HepG2 (cell line): ENCODE measurements at regions not wholly inside any gene's neighbourhood (a gene's known extent, or its start where the extent isn't known, plus 50 kb on each side); places are given as distances from the start of the nearest gene placed in this dataset.

Source experiments
- ATAC-seq: fragments of 200-7000 bp; cut with Tn5 transposase; 3 replicates; pipeline ENCODE4 v1.9.1; 2020; ENCODE audit warnings: mild to moderate bottlenecking, moderate library complexity
- BruUV-seq: library from RNA; stranded (reverse); fragments of 400-500 nt; replicated peaks from 2 replicates; lab custom pipeline; 2021; lab: Mats Ljungman, UMichigan
- CTCF ChIA-PET: fragments of 300-600 bp; formaldehyde crosslinking; extraction: SDS; loops from one replicate; lab custom pipeline; 2021; ENCODE audit warnings: low total read pairs, inconsistent platforms, low intra/inter-chr PET ratio; lab: Yijun Ruan, JAX
- POLR2A ChIA-PET: fragments of 350-600 bp; sonication (Branson Sonifier 250); formaldehyde crosslinking; loops from one replicate; lab custom pipeline; 2020; ENCODE audit warnings: antibody characterized with exemption, inconsistent platforms; lab: Yijun Ruan, JAX
- DNase-seq: peaks from one replicate; pipeline ENCODE4 v3.0.0-alpha.2; 2015; ENCODE audit warnings: low spot score
- FAIRE-seq: peaks from 3 replicates; lab custom pipeline; 2011; peaks lifted over from hg19 to GRCh38; lab: Jason Lieb, UNC
- H2AFZ ChIP-seq: one replicate; pipeline ENCODE4 v1.6.1; 2011; ENCODE audit warnings: low read length, inconsistent platforms
- H3K27ac ChIP-seq: fragments of 300-600 bp; 3 replicates; pipeline ENCODE4 v1.8.0; 2011; ENCODE audit warnings: mixed run types, mild to moderate bottlenecking, mixed read lengths, low read length, inconsistent platforms; ENCODE audit not compliant: insufficient read depth; ENCODE audit errors: extremely low read length
- H3K27me3 ChIP-seq, 2 experiments: fragments of 200-600 bp in 1 of 2; 2 replicates in 1 of 2; 3 replicates in 1 of 2; pipeline versions ENCODE4 v1.6.0 to v1.8.0; 2011; ENCODE audit warnings: low read length in 2 of 2, mild to moderate bottlenecking in 2 of 2, moderate library complexity in 2 of 2, inconsistent platforms in 1 of 2; ENCODE audit not compliant: insufficient read depth in 2 of 2, control insufficient read depth in 1 of 2
- H3K36me3 ChIP-seq, 2 experiments: fragments of 200-600 bp in 1 of 2; replicated peaks in 1 of 2; 2 replicates in 1 of 2; 3 replicates in 1 of 2; pipeline versions ENCODE4 v1.5.1 to v1.8.0; 2011; ENCODE audit warnings: low read length in 2 of 2, inconsistent platforms in 1 of 2; ENCODE audit not compliant: insufficient read depth in 2 of 2, control insufficient read depth in 1 of 2
- H3K4me1 ChIP-seq: 2 replicates; pipeline ENCODE4 v1.5.1; 2012; ENCODE audit warnings: low read length, inconsistent platforms; ENCODE audit not compliant: insufficient read depth
- H3K4me2 ChIP-seq: 2 replicates; pipeline ENCODE4 v1.6.0; 2011; ENCODE audit warnings: low read depth, low read length, inconsistent platforms
- H3K4me3 ChIP-seq, 3 experiments: fragments of 200-600 bp in 1 of 3; sonication (generic), shearing (Covaris generic) in 1 of 3; replicated peaks in 1 of 3; 2 replicates each; pipeline ENCODE4 v1.5.1; 2011 to 2016; ENCODE audit warnings: low read length in 3 of 3, inconsistent platforms in 2 of 3, low read depth in 2 of 3, mild to moderate bottlenecking in 2 of 3, control low read depth in 1 of 3, mixed read lengths in 1 of 3; ENCODE audit not compliant: insufficient read depth in 1 of 3
- H3K79me2 ChIP-seq: one replicate; pipeline ENCODE4 v1.6.1; 2011; ENCODE audit warnings: low read length, inconsistent platforms; ENCODE audit not compliant: insufficient read depth
- H3K9ac ChIP-seq: 2 replicates; pipeline ENCODE4 v1.6.0; 2011; ENCODE audit warnings: mild to moderate bottlenecking, low read depth, low read length, inconsistent platforms; ENCODE audit not compliant: insufficient read depth
- H3K9me3 ChIP-seq: 2 replicates; pipeline ENCODE4 v1.5.1; 2012; ENCODE audit warnings: mild to moderate bottlenecking, low read length
- H4K20me1 ChIP-seq: 2 replicates; pipeline ENCODE4 v1.6.0; 2011; ENCODE audit warnings: inconsistent platforms, mild to moderate bottlenecking, low read length, moderate library complexity; ENCODE audit not compliant: insufficient read depth
- CTCF ChIP-seq: sonication (generic); formaldehyde crosslinking; IDR thresholded peaks from 2 replicates; pipeline ENCODE4 v1.5.0; 2020; ENCODE audit warnings: mild to moderate bottlenecking, missing genetic modification reagents, moderate library complexity
- PATZ1 ChIP-seq: sonication (generic); formaldehyde crosslinking; IDR thresholded peaks from 2 replicates; pipeline ENCODE4 v1.4.0; 2020; ENCODE audit warnings: missing genetic modification reagents
- ZNF720 ChIP-seq: sonication (generic); formaldehyde crosslinking; IDR thresholded peaks from 2 replicates; pipeline ENCODE4 v1.4.0; 2020; ENCODE audit warnings: missing genetic modification reagents
- ZNF768 ChIP-seq: sonication (generic); formaldehyde crosslinking; IDR thresholded peaks from 2 replicates; pipeline ENCODE4 v1.4.0; 2020; ENCODE audit warnings: missing genetic modification reagents
- WGBS: methylation state at CpG from one replicate; pipeline ENCODE4 v1.1.6; 2017; ENCODE audit warnings: low lambda C conversion rate; 5-methylcytosine and 5-hydroxymethylcytosine counted together
- in situ Hi-C: cut with HindIII; loops from 2 replicates; pipeline ENCODE4 v1.10.0; 2017; ENCODE audit warnings: low pct_unique_long_range_greater_than_20kb; ENCODE audit not compliant: extremely low pct_ligation_motif_present
- intact Hi-C: fragments of 100-400 bp; cut with micrococcal nuclease; formaldehyde crosslinking; loops from one replicate; pipeline ENCODE4 v1.10.0; 2022; ENCODE audit not compliant: unreplicated experiment

GRCh38 chr13:22735011-22735995 is 445.5 kb upstream of the SGCG start:
- no peak for TF ChIP-seq ZNF720 (CRISPR knock-in tag)
- peak; percentile 20; the same call in 1 of the 2 replicates for TF ChIP-seq CTCF (CRISPR knock-in tag)
- peak; percentile 27; the same call in 1 of the 2 replicates for TF ChIP-seq ZNF768 (CRISPR knock-in tag)
- 0 out of 2 replicates have a peak, but pooled peaks have one; percentile 18 for TF ChIP-seq PATZ1 (CRISPR knock-in tag)
- H3K4me2 ChIP-seq, result no peak overlapping the region
- intact Hi-C loops, result loop anchor here (5.0 kb wide), 1 partner anchor 83 kb away; no protein-coding TSS in a partner anchor
- no peak overlapping the region for H2AFZ ChIP-seq
- no peak overlapping the region for H3K4me3 ChIP-seq
- no peaks in the 10 kb centered on the region for H4K20me1 ChIP-seq
- ATAC-seq (no peak), DNase-seq (no peak), FAIRE-seq (no peak)
- peaks cover 10% of the 10 kb centered on the region for H3K4me1 ChIP-seq
- ChIA-PET CTCF (no interaction called here), POLR2A (no interaction called here)
- in situ Hi-C loops, result no loop called here
- no TSS peak for BruUV-seq
- H3K27me3 ChIP-seq, result 0 out of 5 replicates have a peak, but pooled peaks cover 0 to 2% of the 10 kb centered on the region in 2 experiments
- 48% methylated on average over 22 of the region's 24 CpGs for WGBS
- no peak overlapping the region for H3K27ac ChIP-seq
- H3K9me3 ChIP-seq, result no peaks in the 10 kb centered on the region
- no peaks in the 10 kb centered on the region for H3K36me3 ChIP-seq
- H3K9ac ChIP-seq, result no peak overlapping the region
- H3K79me2 ChIP-seq, result no peaks in the 10 kb centered on the region
